ENCODE measurements at regions not wholly inside any gene's neighbourhood (a gene's known extent, or its start where the extent isn't known, plus 50 kb on each side); places are given as distances from the start of the nearest gene placed in this dataset.
"Not testable (repeated sequence)": the region's sequence is repeated elsewhere in the genome, so short reads cannot be mapped to it uniquely, and the experiment has no call there.

DNA sequence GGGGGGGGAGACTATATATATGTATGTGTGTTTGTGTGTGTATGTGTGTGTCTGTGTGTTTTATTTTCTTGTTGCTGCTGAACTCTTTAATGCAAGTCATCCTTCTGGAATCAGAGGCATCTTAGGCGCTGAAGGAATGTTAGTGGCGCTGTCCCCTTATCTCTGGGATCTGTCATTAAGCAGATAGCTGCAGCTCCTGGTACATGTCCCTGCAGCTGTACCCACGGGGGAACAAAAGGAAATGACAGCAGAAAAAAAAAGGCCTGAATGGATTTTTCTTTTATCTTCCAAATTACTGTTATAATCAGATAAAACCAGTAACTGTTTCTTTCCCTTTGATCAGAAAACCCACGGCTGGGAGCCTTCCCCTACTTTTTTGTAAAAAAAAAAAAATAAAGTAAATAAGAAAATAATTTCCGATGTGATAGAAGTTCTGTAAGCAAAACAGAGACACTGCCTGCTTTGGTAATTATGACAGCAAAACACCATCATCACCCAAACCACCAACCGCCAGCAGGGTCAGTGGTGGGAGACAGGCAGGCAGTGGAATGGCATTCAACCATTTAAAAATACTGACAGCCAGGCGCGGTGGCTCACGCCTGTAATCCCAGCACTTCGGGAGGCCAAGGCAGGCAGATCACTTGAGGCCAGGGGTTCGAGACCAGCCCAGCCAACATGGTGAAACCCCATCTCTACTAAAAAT is 411.3 kb upstream of the ZNF722 start:
- DNase-seq (ENCODE audit: low read depth) = not testable (repeated sequence)

DNA sequence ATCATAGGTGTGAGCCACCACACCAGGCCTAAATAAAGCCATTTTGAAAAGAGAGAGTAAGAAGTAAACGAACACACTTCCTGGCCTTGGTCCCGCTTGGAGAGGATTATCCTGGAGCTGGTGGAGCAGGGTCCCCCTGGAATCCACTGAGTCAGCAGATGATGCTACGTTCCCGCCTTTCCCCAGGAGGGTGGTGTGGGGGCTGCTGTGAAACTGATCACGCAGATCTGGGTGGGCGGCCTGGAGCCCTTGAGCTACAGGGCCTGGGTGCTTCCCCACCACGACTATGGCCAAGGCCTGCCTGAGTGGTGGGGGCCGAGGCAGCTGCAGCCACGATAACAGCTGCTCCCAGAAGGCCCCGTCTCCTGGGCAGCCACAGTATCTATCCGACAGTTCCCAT is 407.4 kb upstream of the ZNF722 start:
- not testable (repeated sequence) for DNase-seq (ENCODE audit: low read depth)

DNA sequence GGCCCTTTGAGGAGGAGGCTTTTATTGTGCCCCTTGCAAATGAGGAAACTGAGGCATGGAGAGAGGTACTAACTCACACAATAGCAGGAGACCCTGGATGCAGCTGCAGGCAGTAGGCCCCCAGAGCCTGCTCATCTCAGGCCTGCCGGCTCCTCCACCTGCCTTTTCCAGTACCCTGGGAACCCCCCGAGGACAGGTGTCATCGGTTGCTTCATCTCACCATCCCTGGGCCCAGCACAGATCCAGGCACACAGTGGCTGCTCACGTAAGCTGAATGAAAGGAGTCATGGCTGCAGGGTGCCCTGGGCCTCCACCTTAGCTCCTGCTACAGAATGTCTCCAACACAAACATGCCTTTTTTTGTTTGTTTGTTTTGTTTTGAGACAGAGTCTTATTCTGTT is 394.8 kb upstream of the ZNF722 start:
- DNase-seq (ENCODE audit: low read depth) = not testable (repeated sequence)

DNA sequence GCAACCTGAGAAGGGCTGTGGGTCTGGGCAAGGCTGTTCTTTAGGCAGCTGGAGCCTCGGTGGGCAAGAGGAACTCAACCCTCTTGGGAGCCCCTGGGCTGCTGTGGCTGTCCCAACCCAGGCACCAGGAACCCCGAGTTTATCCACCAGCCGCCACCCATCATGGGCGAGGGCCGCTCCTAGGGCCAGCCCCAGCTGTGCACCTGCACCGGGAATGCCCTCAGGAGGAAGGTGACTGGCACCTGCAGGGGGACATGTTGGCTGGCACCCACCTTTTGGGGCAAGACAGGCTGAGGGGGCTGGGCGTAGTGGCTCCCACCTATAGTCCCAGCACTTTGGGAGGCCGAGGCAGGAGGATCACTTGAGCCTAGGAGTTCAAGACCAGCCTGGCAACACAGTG is 393.8 kb upstream of the ZNF722 start:
- DNase-seq (ENCODE audit: low read depth) = not testable (repeated sequence)

DNA sequence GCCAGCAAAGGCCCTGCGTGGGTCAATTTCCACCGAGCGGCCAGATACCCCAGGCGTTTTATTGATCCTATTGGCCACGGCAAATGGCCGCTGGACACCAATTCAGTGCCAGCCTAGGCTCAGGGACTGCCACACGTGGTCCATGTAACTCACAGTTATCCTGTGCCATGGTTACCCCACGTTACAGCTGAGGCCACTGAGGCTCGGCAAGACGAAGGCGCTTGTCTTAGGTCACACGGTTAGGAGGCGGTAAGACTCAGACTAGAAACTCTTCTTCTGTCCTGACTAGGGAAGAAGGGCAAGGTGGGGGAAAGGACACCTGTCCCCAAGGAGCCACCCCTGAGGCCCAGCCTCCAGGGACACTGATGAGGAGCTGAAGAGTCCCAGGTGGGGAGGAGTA is 381.1 kb upstream of the ZNF722 start:
- not testable (repeated sequence) for DNase-seq (ENCODE audit: low read depth)

DNA sequence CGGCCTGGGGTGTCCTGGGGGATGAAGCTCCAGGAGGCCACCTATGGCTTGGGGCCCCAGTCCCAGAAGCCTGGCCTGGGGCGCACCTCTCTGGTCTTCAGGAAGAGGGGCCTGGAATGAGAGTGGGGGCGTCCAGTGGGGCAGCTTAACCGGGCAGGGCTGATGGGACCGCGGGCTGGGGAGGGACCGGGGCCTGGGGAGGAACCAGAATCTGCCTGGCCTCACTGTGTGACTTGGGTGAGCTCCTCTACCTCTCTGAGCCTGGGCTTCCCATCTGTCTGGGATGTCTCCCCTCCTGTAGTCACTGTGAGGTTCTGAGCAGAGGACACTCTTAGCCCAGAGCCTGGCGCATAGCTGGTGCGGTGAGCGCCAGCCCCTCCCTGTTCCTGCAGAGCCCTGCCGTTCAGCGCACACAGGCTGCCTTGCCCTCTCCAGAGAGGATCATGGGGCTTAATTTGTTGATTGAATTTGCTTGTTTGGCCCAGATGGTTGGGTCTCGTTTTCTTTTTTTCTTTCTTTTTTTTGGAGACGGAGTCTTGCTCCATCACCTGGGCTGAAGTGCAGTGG is 378.4 kb upstream of the ZNF722 start:
- DNase-seq (ENCODE audit: low read depth) = not testable (repeated sequence)

DNA sequence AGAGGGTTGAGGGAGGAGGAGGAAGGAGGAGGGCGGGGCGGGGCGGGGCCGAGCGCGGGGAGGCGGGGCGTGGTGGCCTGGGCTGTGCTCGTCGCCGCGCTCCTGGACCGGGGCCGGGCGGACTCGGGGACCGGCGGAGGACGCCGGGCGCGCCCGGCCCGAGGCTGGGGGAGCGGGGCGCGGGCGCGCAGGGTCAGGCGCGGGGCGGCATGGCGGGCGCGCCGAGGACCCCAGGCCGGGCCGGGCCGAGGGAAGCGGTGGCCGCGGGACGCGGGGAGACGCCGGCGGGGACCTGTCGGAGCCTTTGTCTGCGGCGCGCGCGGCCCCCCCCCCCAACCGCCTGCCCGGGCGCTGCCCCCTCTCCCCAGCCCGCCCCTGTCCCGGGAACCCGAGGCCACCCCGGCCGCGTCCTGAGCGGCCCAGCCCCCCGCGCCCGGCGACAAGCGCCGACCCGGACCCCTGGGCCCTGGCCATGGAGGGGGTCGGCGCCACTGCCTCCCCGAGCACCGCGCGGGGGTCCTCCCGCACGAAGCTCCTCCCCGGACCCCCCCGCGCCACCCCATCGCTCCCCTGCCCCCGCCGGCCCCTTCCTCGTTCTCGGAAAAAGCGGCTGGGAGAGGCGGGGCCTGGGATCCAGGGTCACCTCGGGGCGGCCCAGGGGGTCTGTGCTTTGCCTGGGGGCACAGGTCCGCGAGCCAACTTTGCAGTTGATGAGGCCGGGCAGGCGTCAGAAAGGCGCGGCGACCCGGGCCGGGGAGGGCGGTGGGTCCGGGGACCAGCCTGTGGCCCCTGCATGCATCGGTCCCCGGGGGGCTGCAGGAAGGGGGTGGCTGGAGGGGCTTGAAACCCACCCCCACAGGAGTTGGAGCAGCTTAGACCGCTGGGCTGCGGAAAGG is 370.8 kb upstream of the ZNF722 start:
- DNase-seq (ENCODE audit: low read depth) = not testable (repeated sequence)

DNA sequence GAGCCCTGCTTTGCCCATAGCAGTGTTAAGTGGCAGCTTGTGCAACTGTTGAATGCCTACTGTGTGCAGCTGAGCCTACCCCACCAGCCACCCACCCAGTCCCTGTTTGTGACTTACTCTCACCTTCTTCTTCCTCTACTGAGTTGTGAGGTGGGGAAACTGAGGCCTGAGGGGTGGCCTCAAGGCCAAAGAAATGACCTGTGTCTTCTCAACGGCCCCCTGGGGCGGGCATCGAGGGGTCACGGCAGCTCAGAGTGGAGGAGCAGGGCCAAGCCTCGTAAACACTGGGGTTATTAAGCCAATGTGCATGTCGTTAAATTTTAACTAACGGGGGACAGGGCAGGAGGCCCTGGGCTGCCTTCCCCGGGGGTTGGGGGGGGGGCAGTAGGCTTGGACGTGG is 369.6 kb upstream of the ZNF722 start:
- DNase-seq (ENCODE audit: low read depth) = not testable (repeated sequence)

DNA sequence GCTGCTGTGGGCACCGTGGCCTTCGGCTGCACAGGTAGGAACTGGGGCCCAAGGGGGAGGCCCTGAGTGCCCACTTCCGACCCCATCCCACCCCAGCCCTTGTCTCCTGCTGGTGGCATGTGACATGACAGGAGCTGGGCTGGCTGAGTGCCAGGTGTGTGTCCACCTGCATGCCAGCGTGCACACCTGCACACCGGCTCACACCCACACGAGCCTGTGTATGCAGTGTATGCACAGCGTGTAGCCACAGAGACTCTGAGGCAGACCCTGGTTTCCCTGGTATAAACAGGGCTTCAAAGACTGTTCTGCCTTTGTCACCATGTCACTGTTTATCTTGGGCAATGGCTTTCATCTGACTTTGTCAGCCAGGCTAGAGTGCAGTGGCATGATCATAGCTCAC is 362.1 kb upstream of the ZNF722 start:
- DNase-seq (ENCODE audit: low read depth) = not testable (repeated sequence)

DNA sequence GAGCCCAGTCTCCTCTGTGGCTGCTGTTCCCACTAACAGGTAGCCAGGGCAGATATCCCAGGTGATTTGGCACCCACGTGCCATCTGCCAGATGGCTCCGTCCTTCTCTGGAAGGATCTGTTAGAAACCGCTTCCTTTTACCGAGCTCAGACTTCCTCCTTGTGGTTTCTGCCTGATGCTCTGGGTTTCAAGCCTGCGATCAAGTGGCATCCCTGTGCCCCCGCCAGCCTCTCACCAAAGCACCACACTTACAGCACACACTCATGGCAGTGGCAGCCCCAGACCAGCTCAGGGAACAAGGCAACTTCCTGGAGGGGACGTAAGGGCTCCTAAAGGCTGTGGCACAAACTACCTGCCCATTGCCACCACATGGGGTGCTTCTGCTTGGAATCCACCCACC is 333.1 kb upstream of the ZNF722 start:
- not testable (repeated sequence) for DNase-seq (ENCODE audit: low read depth)

DNA sequence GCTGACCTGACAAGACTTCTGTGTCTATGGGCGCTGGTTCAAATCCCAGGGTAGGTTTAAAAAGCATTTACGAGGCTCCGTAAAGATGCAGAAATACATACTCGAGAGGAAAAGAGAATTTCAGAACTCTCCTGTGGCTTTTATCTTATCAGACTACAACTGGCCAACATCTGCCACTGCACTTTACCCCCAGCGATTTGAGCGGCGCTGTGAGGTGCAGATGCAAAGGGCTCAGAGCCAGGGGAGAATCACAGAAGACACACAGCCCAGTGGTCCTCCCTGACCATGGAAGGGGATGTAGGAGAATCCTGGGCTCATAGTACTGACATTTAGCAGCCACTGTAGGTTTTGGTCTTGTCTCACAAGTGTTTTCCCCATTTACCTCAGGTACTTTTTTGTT is 307.2 kb upstream of the ZNF722 start:
- DNase-seq (ENCODE audit: low read depth) = not testable (repeated sequence)

DNA sequence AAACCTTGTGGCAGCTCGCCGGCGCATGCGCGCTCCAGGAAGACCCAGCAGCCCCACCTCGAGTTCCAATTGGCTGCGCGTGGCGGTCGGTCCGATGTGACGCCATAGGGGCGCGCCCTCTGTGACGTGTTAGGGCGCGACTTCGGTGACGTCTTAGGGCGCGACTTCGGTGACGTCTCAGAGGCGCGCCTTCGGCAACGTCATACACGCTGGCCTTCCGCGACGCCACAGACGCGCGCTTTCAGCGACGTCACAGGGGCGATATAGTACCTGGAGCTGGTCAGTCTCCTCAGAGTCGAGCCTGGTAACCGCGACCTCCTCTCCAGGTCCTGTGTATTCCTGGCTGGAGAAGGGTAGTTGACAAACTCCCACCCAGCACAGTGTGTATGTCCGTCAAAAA is 304.4 kb upstream of the ZNF722 start:
- not testable (repeated sequence) for DNase-seq (ENCODE audit: low read depth)

Measured in fibroblast of gingiva (primary cell).